Transverse colon (tissue), 4 donors: ENCODE measurements at regions not wholly inside any gene's neighbourhood (a gene's known extent, or its start where the extent isn't known, plus 50 kb on each side); places are given as distances from the start of the nearest gene placed in this dataset.

Experiments
- DNase-seq: peaks from one replicate; pipeline ENCODE4 v3.0.0-alpha.2; 2019
- H3K27ac ChIP-seq, 4 donors: fragments of 200-600 bp; sonication (generic); 2 replicates each; pipeline ENCODE4 v1.5.1; 2016 to 2018; ENCODE audit warnings: inconsistent platforms in 4 of 4
- H3K27me3 ChIP-seq: fragments of 200-600 bp; sonication (generic); 2 replicates; pipeline ENCODE4 v1.5.1; 2017; ENCODE audit warnings: inconsistent platforms
- H3K36me3 ChIP-seq, 4 donors: fragments of 200-600 bp; sonication (generic); 2 replicates each; pipeline ENCODE4 v1.5.1; 2017 to 2019; ENCODE audit warnings: inconsistent platforms in 4 of 4
- H3K4me1 ChIP-seq, 4 donors: fragments of 200-600 bp; sonication (generic); 2 replicates each; pipeline ENCODE4 v1.5.1; 2017 to 2020; ENCODE audit warnings: inconsistent platforms in 4 of 4
- H3K4me3 ChIP-seq, 4 donors: fragments of 200-600 bp; sonication (generic); 1 replicate in 1 of 4; 2 replicates in 3 of 4; pipeline versions ENCODE4 v1.5.1 to v1.6.1; 2017 to 2019; ENCODE audit warnings: inconsistent platforms in 4 of 4
- H3K9me3 ChIP-seq, 2 donors: fragments of 200-600 bp; sonication (generic); 2 replicates each; pipeline ENCODE4 v1.5.1; 2017 to 2019; ENCODE audit warnings: inconsistent platforms in 2 of 2
- EP300 ChIP-seq: sonication (generic); formaldehyde crosslinking; IDR thresholded peaks from one replicate; pipeline ENCODE4 v1.6.1; 2017; ENCODE audit warnings: antibody characterized with exemption, low read depth
- POLR2A ChIP-seq: fragments of 450-650 bp; IDR thresholded peaks from one replicate; pipeline ENCODE4 v1.6.1; 2016; ENCODE audit warnings: antibody characterized with exemption, mild to moderate bottlenecking, moderate library complexity
- POLR2AphosphoS5 ChIP-seq, 3 donors: sonication (generic); formaldehyde crosslinking; IDR thresholded peaks; one replicate each; pipeline ENCODE4 v1.6.1; 2016; ENCODE audit warnings: antibody characterized with exemption in 3 of 3
- WGBS, 2 donors: methylation state at CpG; one replicate each; pipeline ENCODE4 v1.1.5; 2018; ENCODE audit warnings: low coverage in 1 of 2; 5-methylcytosine and 5-hydroxymethylcytosine counted together
- in situ Hi-C, 4 donors: fragments of 200-750 bp; cut with MboI; loops; one replicate each; pipeline versions ENCODE4 v1.15.0 to v1.15.1; 2017; ENCODE audit warnings: low sequenced_read_pairs in 3 of 4, low pct_ligation_motif_present in 1 of 4, low pct_unique_long_range_greater_than_20kb in 1 of 4
- intact Hi-C: fragments of 100-400 bp; cut with DNase I; formaldehyde crosslinking; loops from one replicate; pipeline ENCODE4 v1.15.1; 2023; ENCODE audit warnings: low total_unique reads
- TF ChIP-seq, protein P1 (sequence below), 5 experiments: fragments of 200-600 bp in 3 of 5; fragments of 450-650 bp in 2 of 5; sonication (generic) in 3 of 5; IDR thresholded peaks; 1 replicate in 2 of 5; 2 replicates in 3 of 5; pipeline ENCODE4 v1.5.1; 2016 to 2017; ENCODE audit warnings: antibody characterized with exemption in 5 of 5, inconsistent platforms in 3 of 5, mild to moderate bottlenecking in 2 of 5, moderate library complexity in 1 of 5

DNA sequence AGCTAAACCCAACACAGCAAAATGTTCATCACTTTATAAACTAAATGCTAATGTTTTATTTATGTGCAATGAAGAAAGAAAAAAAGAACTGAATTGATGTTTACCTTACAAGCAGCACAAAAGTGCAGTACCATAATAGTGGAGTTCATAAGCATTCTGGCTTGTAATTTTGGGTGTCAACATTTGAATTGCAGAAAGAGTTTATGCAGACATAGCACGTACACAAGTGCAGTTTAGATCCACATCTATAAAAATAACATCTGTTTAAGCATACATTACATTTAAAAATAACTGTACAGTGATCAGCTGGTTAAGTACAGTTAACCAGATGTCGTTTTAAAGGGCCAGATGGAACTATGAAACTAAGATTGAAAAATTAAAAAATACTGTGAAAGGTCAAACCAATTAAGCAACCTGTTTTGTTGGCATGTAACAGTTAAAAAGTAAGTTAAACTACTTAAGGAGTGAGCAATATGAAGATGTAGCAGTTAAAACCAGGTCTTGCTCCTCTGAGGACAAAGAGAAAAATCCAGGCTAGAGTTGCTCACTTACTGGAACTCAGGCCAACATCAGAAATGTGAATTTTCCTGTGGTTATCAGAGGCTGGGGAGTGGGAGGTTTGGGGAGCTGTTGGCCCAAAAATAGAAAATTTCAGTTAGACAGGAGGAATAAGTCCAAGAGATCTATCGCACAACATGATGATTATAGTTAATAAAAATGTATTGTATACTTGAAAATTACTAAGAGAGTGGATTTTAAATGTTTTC, 204.9 kb upstream of the MDFIC2 start:
- 35 to 59% methylated on average over 3 of the region's 3 CpGs for WGBS, 2 donors
- TF ChIP-seq, protein P1, sequence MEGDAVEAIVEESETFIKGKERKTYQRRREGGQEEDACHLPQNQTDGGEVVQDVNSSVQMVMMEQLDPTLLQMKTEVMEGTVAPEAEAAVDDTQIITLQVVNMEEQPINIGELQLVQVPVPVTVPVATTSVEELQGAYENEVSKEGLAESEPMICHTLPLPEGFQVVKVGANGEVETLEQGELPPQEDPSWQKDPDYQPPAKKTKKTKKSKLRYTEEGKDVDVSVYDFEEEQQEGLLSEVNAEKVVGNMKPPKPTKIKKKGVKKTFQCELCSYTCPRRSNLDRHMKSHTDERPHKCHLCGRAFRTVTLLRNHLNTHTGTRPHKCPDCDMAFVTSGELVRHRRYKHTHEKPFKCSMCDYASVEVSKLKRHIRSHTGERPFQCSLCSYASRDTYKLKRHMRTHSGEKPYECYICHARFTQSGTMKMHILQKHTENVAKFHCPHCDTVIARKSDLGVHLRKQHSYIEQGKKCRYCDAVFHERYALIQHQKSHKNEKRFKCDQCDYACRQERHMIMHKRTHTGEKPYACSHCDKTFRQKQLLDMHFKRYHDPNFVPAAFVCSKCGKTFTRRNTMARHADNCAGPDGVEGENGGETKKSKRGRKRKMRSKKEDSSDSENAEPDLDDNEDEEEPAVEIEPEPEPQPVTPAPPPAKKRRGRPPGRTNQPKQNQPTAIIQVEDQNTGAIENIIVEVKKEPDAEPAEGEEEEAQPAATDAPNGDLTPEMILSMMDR (IDR thresholded peaks at IDR 0.05): no peak
- no peak for TF ChIP-seq POLR2A
- TF ChIP-seq EP300: no peak
- TF ChIP-seq POLR2AphosphoS5 (IDR thresholded peaks at IDR 0.05): no peak
- Histone ChIP-seq H3K9me3 (no peaks in the 10 kb centered on the region), H3K27me3 (no peaks in the 10 kb centered on the region), H3K4me3 (no peak overlapping the region), H3K4me1 (no peaks in the 10 kb centered on the region), H3K36me3 (no peaks in the 10 kb centered on the region), H3K27ac (no peak overlapping the region)
- DNase-seq: no peak
- in situ Hi-C loops: no loop called here
- intact Hi-C loops: no loop called here

DNA sequence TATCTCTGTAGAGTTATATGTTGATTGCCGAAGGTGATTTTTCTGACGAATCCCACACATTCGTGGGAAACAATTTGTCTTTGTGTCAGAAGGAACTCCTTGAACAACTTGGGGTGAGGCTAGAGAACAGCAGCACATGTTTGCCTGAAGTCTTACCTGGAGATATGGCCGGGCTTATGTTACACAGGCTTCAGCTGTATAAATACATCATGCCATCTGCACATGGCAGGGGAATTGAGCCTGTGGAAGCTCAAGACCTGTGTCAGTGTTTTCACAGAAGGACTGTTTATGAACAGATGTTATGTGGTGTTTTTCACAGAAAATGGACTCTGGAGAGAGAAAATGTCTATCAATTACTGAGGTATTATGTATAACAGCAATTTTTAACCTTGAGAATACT, 203.6 kb upstream of the MDFIC2 start:
- Histone ChIP-seq H3K4me3 (no peak overlapping the region), H3K36me3 (no peaks in the 10 kb centered on the region), H3K27ac (no peak overlapping the region), H3K27me3 (no peaks in the 10 kb centered on the region), H3K9me3 (no peaks in the 10 kb centered on the region), H3K4me1 (no peaks in the 10 kb centered on the region)
- intact Hi-C loops: no loop called here
- no peak for DNase-seq
- in situ Hi-C loops: no loop called here
- WGBS, 2 donors: 63 to 87% methylated on average over 3 to 4 of the region's 4 CpGs
- TF ChIP-seq, protein P1 (IDR thresholded peaks at IDR 0.05): no peak
- TF ChIP-seq POLR2A (no peak), EP300 (no peak), POLR2AphosphoS5 (IDR thresholded peaks at IDR 0.05) (no peak)

DNA sequence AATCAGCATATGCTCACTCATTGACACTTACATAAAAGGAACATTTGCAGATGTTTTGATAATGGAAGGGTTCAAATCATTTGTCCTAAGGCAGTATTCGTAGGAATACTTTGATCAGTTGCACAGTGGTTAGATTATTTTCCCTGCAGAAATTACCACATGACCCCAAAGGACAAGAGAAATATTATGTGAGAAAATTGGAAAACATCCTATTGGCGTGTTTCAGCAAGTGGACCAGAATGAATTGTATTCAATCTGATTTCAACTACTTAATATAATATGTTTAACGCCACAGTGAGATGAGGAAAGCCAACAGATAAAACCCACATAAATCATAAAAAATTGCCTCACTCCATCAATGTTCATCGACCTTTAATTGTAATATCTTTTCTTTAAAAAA, 195.0 kb upstream of the MDFIC2 start:
- no peak for TF ChIP-seq POLR2AphosphoS5 (IDR thresholded peaks at IDR 0.05)
- TF ChIP-seq, protein P1 (IDR thresholded peaks at IDR 0.05): no peak
- TF ChIP-seq POLR2A: no peak
- TF ChIP-seq EP300: no peak
- in situ Hi-C loops (no loop called here), intact Hi-C loops (no loop called here)
- DNase-seq: no peak
- H3K4me1 ChIP-seq: no peaks in the 10 kb centered on the region
- H3K4me3 ChIP-seq: no peak overlapping the region
- no peak overlapping the region for H3K27ac ChIP-seq
- H3K27me3 ChIP-seq: no peaks in the 10 kb centered on the region
- no peaks in the 10 kb centered on the region for H3K36me3 ChIP-seq
- WGBS, 2 donors: 70 to 80% methylated on average over 4 of the region's 4 CpGs
- H3K9me3 ChIP-seq: no peaks in the 10 kb centered on the region

DNA sequence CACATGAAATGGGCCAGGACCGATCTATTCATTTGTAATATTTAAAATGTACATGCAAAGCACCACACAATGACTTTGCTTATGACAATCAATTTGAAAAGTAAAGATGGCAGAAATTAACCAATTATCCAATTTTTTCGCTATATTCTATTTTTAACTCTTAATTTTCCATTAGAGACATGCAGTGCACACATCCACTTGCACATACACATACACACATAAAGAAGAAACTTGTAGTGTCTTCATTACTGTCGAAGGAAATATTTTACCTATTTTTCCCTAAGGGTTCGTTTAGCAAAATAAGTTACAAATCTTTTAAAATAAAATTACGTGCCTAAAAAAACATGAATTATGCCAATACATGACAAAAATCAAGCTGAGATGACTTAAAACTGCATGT, 194.3 kb upstream of the MDFIC2 start:
- no peak for DNase-seq
- no peaks in the 10 kb centered on the region for H3K36me3 ChIP-seq
- H3K9me3 ChIP-seq: no peaks in the 10 kb centered on the region
- H3K4me3 ChIP-seq: no peak overlapping the region
- H3K27me3 ChIP-seq: no peaks in the 10 kb centered on the region
- H3K4me1 ChIP-seq: no peaks in the 10 kb centered on the region
- TF ChIP-seq POLR2A (no peak), EP300 (no peak), POLR2AphosphoS5 (IDR thresholded peaks at IDR 0.05) (no peak)
- TF ChIP-seq, protein P1 (IDR thresholded peaks at IDR 0.05): no peak
- intact Hi-C loops (no loop called here), in situ Hi-C loops (no loop called here)
- no peak overlapping the region for H3K27ac ChIP-seq
- 61 to 76% methylated on average over 5 of the region's 5 CpGs for WGBS, 2 donors
